ENCODE measurements at regions not wholly inside any gene's neighbourhood (a gene's known extent, or its start where the extent isn't known, plus 50 kb on each side); places are given as distances from the start of the nearest gene placed in this dataset.
A peak's percentile ranks its signal among the peaks of the same experiment; 100 is the strongest.

DNA sequence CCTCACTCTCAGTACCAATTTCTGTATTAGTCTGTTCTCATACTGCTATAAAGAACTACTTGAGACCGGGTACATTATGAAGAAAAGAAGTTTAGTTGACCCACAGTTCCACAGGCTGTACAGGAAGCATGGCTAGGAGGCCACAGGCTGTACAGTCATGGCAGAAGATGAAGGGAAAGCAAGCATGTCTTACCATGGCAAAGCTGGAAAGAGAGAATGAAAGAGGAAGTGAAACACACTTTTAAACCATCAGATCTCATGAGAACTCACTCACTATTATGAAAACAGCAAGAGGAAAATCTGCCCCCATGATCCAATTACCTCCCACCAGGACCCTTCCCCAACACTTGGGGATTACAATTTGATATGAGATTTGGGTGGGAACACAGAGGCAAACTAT, 698.8 kb downstream of the CDH9 start:
- intact Hi-C loops (cut with micrococcal nuclease; ENCODE audit: unreplicated experiment) (no loop called here), in situ Hi-C loops (cut with MboI) (no loop called here)
- ATAC-seq: peak; percentile 30; the same call in 1 of the 3 replicates
- RAD21 ChIA-PET (ENCODE audit: unreplicated experiment): no interaction called here
- H3K27ac ChIP-seq (ENCODE audit: control insufficient read depth, insufficient read depth): no peak overlapping the region
- CTCF ChIA-PET: no interaction called here
- no peaks in the 10 kb centered on the region for H3K27me3 ChIP-seq (replicated peaks in 1 of 2; ENCODE audit: control insufficient read depth in 2 of 2, insufficient read depth in 2 of 2, low read length in 1 of 2)
- whole genome bisulfite sequencing (ENCODE audit: insufficient coverage, insufficient replicate concordance, low lambda C conversion rate, missing lambda C conversion rate): 7% methylated on average over 1 of the region's 1 CpG
- peak; percentile 70 for TF ChIP-seq SPI1 (IDR thresholded peaks at IDR 0.05; ENCODE audit: borderline replicate concordance, insufficient read depth, low read depth, low read length)
- TF ChIP-seq IKZF2 (IDR thresholded peaks at IDR 0.05): 0 out of 4 replicates have a peak, but pooled peaks of 1 of the 2 experiments have one; percentile 19
- TF ChIP-seq RAD21 (IDR thresholded peaks at IDR 0.05; ENCODE audit: insufficient read depth, low read depth, low read length): no peak
- TF ChIP-seq LARP7 (IDR thresholded peaks at IDR 0.05): no peak
- no peaks in the 10 kb centered on the region for H4K20me1 ChIP-seq (ENCODE audit: control insufficient read depth, insufficient read depth)
- no peaks in the 10 kb centered on the region for H3K36me3 ChIP-seq (ENCODE audit: control insufficient read depth in 2 of 2, insufficient read depth in 2 of 2, low read length in 1 of 2)
- BruUV-seq (replicated peaks): no TSS peak
- no peak overlapping the region for H2AFZ ChIP-seq (ENCODE audit: control insufficient read depth, low read depth, low read length)
- H3K4me2 ChIP-seq (ENCODE audit: control insufficient read depth, insufficient read depth): no peak overlapping the region
- no peaks in the 10 kb centered on the region for H3K79me2 ChIP-seq (ENCODE audit: control insufficient read depth, insufficient read depth, low read length)
- no peak for DNase-seq (ENCODE audit: low read depth, low spot score)
- SMC1A ChIA-PET (ENCODE audit: uncharacterized antibody, unreplicated experiment): no interaction called here
- H3K9ac ChIP-seq (ENCODE audit: control insufficient read depth, insufficient read depth, low read length): no peak overlapping the region
- H3K4me3 ChIP-seq: no peak overlapping the region
- H3K9me3 ChIP-seq (replicated peaks; ENCODE audit: control insufficient read depth, insufficient read depth, low read length): no peaks in the 10 kb centered on the region
- POLR2A ChIA-PET: no interaction called here
- no peak for FAIRE-seq
- no peaks in the 10 kb centered on the region for H3K4me1 ChIP-seq (ENCODE audit: control insufficient read depth, insufficient read depth, low read length)

DNA sequence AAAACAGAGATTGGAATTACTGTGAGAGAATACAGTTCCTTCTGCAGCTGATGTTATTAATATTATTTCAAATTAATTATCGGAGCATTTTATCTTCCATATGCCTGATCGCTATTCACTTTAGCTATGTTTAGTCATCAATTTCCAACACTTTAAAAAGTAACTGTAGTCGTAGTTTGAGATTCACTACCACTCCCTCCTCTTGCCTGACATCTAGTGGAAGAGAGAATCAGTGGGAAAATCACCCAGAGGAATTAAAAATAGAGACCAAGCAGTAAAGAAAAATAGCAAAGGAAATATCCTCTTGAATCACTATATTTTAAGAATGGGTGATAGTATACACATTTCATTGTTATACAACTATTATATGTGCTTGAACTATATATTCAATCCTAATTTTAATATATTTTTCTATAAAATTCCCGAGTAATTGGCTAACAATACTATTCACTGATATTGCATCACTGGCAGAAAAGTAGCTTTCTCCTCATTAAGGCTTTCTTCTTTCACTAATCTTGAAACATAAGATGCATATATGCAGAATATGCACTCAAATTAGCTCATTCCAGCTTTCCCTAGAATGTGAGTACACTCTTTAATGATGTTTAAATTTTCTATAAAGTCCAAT, 708.7 kb downstream of the CDH9 start:
- Histone ChIP-seq H3K4me1 (ENCODE audit: control insufficient read depth, insufficient read depth, low read length) (no peaks in the 10 kb centered on the region), H3K27me3 (replicated peaks in 1 of 2; ENCODE audit: control insufficient read depth in 2 of 2, insufficient read depth in 2 of 2, low read length in 1 of 2) (no peaks in the 10 kb centered on the region), H3K36me3 (ENCODE audit: control insufficient read depth in 2 of 2, insufficient read depth in 2 of 2, low read length in 1 of 2) (no peaks in the 10 kb centered on the region), H2AFZ (ENCODE audit: control insufficient read depth, low read depth, low read length) (no peak overlapping the region), H3K4me2 (ENCODE audit: control insufficient read depth, insufficient read depth) (no peak overlapping the region), H4K20me1 (ENCODE audit: control insufficient read depth, insufficient read depth) (no peaks in the 10 kb centered on the region), H3K9me3 (replicated peaks; ENCODE audit: control insufficient read depth, insufficient read depth, low read length) (no peaks in the 10 kb centered on the region), H3K27ac (ENCODE audit: control insufficient read depth, insufficient read depth) (no peak overlapping the region), H3K4me3 (no peak overlapping the region), H3K79me2 (ENCODE audit: control insufficient read depth, insufficient read depth, low read length) (no peaks in the 10 kb centered on the region), H3K9ac (ENCODE audit: control insufficient read depth, insufficient read depth, low read length) (no peak overlapping the region)
- TF ChIP-seq, protein P1, sequence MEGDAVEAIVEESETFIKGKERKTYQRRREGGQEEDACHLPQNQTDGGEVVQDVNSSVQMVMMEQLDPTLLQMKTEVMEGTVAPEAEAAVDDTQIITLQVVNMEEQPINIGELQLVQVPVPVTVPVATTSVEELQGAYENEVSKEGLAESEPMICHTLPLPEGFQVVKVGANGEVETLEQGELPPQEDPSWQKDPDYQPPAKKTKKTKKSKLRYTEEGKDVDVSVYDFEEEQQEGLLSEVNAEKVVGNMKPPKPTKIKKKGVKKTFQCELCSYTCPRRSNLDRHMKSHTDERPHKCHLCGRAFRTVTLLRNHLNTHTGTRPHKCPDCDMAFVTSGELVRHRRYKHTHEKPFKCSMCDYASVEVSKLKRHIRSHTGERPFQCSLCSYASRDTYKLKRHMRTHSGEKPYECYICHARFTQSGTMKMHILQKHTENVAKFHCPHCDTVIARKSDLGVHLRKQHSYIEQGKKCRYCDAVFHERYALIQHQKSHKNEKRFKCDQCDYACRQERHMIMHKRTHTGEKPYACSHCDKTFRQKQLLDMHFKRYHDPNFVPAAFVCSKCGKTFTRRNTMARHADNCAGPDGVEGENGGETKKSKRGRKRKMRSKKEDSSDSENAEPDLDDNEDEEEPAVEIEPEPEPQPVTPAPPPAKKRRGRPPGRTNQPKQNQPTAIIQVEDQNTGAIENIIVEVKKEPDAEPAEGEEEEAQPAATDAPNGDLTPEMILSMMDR (IDR thresholded peaks at IDR 0.05 in 2 of 3, conservative IDR thresholded peaks at IDR 0.05 in 1 of 3; ENCODE audit: control insufficient read depth in 2 of 3, extremely low read depth in 1 of 3, insufficient read depth in 1 of 3, low read depth in 3 of 3, low read length in 3 of 3): peak in 1 of 3 experiments; percentile 9; a peak in 2 of 6 replicates
- TF ChIP-seq FOS (IDR thresholded peaks at IDR 0.05; ENCODE audit: borderline replicate concordance, extremely low read depth, insufficient read length) (no peak), SRF (IDR thresholded peaks at IDR 0.05; ENCODE audit: low read depth in 2 of 2, low read length in 2 of 2) (no peak)
- TF ChIP-seq, protein P2, sequence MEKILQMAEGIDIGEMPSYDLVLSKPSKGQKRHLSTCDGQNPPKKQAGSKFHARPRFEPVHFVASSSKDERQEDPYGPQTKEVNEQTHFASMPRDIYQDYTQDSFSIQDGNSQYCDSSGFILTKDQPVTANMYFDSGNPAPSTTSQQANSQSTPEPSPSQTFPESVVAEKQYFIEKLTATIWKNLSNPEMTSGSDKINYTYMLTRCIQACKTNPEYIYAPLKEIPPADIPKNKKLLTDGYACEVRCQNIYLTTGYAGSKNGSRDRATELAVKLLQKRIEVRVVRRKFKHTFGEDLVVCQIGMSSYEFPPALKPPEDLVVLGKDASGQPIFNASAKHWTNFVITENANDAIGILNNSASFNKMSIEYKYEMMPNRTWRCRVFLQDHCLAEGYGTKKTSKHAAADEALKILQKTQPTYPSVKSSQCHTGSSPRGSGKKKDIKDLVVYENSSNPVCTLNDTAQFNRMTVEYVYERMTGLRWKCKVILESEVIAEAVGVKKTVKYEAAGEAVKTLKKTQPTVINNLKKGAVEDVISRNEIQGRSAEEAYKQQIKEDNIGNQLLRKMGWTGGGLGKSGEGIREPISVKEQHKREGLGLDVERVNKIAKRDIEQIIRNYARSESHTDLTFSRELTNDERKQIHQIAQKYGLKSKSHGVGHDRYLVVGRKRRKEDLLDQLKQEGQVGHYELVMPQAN (conservative IDR thresholded peaks at IDR 0.05): no peak
- CTCF ChIA-PET: no interaction called here
- 14% methylated on average over 4 of the region's 4 CpGs for WGBS (ENCODE audit: insufficient coverage, insufficient replicate concordance, low lambda C conversion rate, missing lambda C conversion rate)
- POLR2A ChIA-PET: no interaction called here
- FAIRE-seq (no peak), DNase-seq (ENCODE audit: low read depth, low spot score) (no peak), ATAC-seq (no peak)
- RAD21 ChIA-PET (ENCODE audit: unreplicated experiment): no interaction called here
- SMC1A ChIA-PET (ENCODE audit: uncharacterized antibody, unreplicated experiment): no interaction called here
- BruUV-seq (replicated peaks): no TSS peak
- in situ Hi-C loops (cut with MboI): no loop called here
- intact Hi-C loops (cut with micrococcal nuclease; ENCODE audit: unreplicated experiment): no loop called here
